Effector CD4-positive, alpha-beta T cell (primary cell): ENCODE measurements at regions not wholly inside any gene's neighbourhood (a gene's known extent, or its start where the extent isn't known, plus 50 kb on each side); places are given as distances from the start of the nearest gene placed in this dataset.

ENCODE experiments used
- DNase-seq: peaks from one replicate; pipeline ENCODE4 v3.0.0-alpha.2; 2020

- no peak for DNase-seq
Measured at GRCh38 chr2:122843503-122843902, 1088.1 kb downstream of the TSN start.

GRCh38 chr2:122851161-122851560 is 1095.7 kb downstream of the TSN start:
- DNase-seq = no peak

GRCh38 chr2:122851972-122852531 is 1096.6 kb downstream of the TSN start:
- DNase-seq = no peak

GRCh38 chr2:122856696-122857095 is 1101.2 kb downstream of the TSN start:
- no peak for DNase-seq

GRCh38 chr2:122858075-122858702 is 1102.7 kb downstream of the TSN start:
- no peak for DNase-seq

GRCh38 chr2:122858813-122859212 is 1103.4 kb downstream of the TSN start:
- no peak for DNase-seq

GRCh38 chr2:122859260-122859659 is 1103.8 kb downstream of the TSN start:
- no peak for DNase-seq

GRCh38 chr2:122863532-122863931 is 1108.1 kb downstream of the TSN start:
- no peak for DNase-seq

GRCh38 chr2:122864728-122865127 is 1109.3 kb downstream of the TSN start:
- DNase-seq = no peak

GRCh38 chr2:122866095-122866494 is 1110.6 kb downstream of the TSN start:
- no peak for DNase-seq

GRCh38 chr2:122867941-122868340 is 1112.5 kb downstream of the TSN start:
- no peak for DNase-seq

GRCh38 chr2:122868646-122869275 is 1113.3 kb downstream of the TSN start:
- no peak for DNase-seq

- DNase-seq = no peak
Measured at GRCh38 chr2:122873951-122874350, 1118.5 kb downstream of the TSN start.

GRCh38 chr2:122875091-122875865 is 1119.8 kb downstream of the TSN start:
- DNase-seq = no peak

- no peak for DNase-seq
Measured at GRCh38 chr2:122883849-122884248, 1128.4 kb downstream of the TSN start.

- DNase-seq = no peak
Measured at GRCh38 chr2:122884889-122885288, 1129.4 kb downstream of the TSN start.

GRCh38 chr2:122885436-122885835 is 1130.0 kb downstream of the TSN start:
- DNase-seq = no peak

GRCh38 chr2:122886479-122887145 is 1131.2 kb downstream of the TSN start:
- DNase-seq = no peak

GRCh38 chr2:122899614-122900013 is 1125.5 kb upstream of the CNTNAP5 start:
- DNase-seq = no peak

GRCh38 chr2:122905431-122905830 is 1119.7 kb upstream of the CNTNAP5 start:
- DNase-seq = no peak

GRCh38 chr2:122908159-122908558 is 1116.9 kb upstream of the CNTNAP5 start:
- no peak for DNase-seq

- DNase-seq = no peak
Measured at GRCh38 chr2:122927197-122927596, 1097.9 kb upstream of the CNTNAP5 start.
